Karpas-422 (cell line): ENCODE measurements at regions not wholly inside any gene's neighbourhood (a gene's known extent, or its start where the extent isn't known, plus 50 kb on each side); places are given as distances from the start of the nearest gene placed in this dataset.

Experiments
- DNase-seq: peaks from one replicate; pipeline ENCODE4 v3.0.0-alpha.2; 2015
- H2AFZ ChIP-seq: fragments of 200-600 bp; sonication (generic); 2 replicates; pipeline ENCODE4 v1.6.1; 2014; ENCODE audit warnings: antibody characterized with exemption, low read length, mixed read lengths
- H3K27ac ChIP-seq: fragments of 200-600 bp; sonication (generic); 2 replicates; pipeline ENCODE4 v1.5.1; 2014; ENCODE audit warnings: mild to moderate bottlenecking, low read length, moderate library complexity
- H3K27me3 ChIP-seq: fragments of 200-600 bp; sonication (generic); 2 replicates; pipeline ENCODE4 v1.6.1; 2014; ENCODE audit warnings: low read length, mixed read lengths
- H3K36me3 ChIP-seq: fragments of 200-600 bp; sonication (generic); 2 replicates; pipeline ENCODE4 v1.6.1; 2014; ENCODE audit warnings: low read length, mixed read lengths; ENCODE audit not compliant: insufficient read depth
- H3K4me1 ChIP-seq: fragments of 200-600 bp; sonication (generic); 2 replicates; pipeline ENCODE4 v1.6.1; 2014; ENCODE audit warnings: mild to moderate bottlenecking, low read length, mixed read lengths
- H3K4me2 ChIP-seq: fragments of 200-600 bp; sonication (generic); 2 replicates; pipeline ENCODE4 v1.6.1; 2014; ENCODE audit warnings: low read length, low read depth, mild to moderate bottlenecking; ENCODE audit not compliant: poor library complexity, severe bottlenecking
- H3K4me3 ChIP-seq: fragments of 200-600 bp; sonication (generic); 2 replicates; pipeline ENCODE4 v1.5.1; 2014; ENCODE audit warnings: mild to moderate bottlenecking, antibody characterized with exemption, low read length, mixed read lengths
- H3K79me2 ChIP-seq: fragments of 200-600 bp; sonication (generic); 2 replicates; pipeline ENCODE4 v1.6.1; 2014; ENCODE audit warnings: mild to moderate bottlenecking, low read length, mixed read lengths
- H3K9ac ChIP-seq: fragments of 200-600 bp; sonication (generic); 2 replicates; pipeline ENCODE4 v1.6.0; 2014; ENCODE audit warnings: low read length
- H3K9me2 ChIP-seq: fragments of 200-600 bp; sonication (generic), shearing (Covaris generic); replicated peaks from 2 replicates; pipeline ENCODE4 v1.6.0; 2014; ENCODE audit warnings: mild to moderate bottlenecking, low read length, moderate library complexity; ENCODE audit not compliant: insufficient read depth
- H3K9me3 ChIP-seq: fragments of 300-700, 200-600 bp; sonication (generic); 2 replicates; pipeline ENCODE4 v1.6.1; 2014; ENCODE audit warnings: low read length, mixed read lengths
- H4K20me1 ChIP-seq: fragments of 200-600 bp; sonication (generic); 2 replicates; pipeline ENCODE4 v1.6.1; 2014; ENCODE audit warnings: mild to moderate bottlenecking, antibody characterized with exemption, low read length, low read depth; ENCODE audit not compliant: insufficient read depth

- Histone ChIP-seq H3K79me2 (no peaks in the 10 kb centered on the region), H3K9me2 (no peaks in the 10 kb centered on the region), H3K27me3 (no peaks in the 10 kb centered on the region), H3K27ac (no peak overlapping the region), H3K36me3 (no peaks in the 10 kb centered on the region), H3K9ac (no peak overlapping the region), H3K4me2 (no peak overlapping the region), H2AFZ (no peak overlapping the region), H3K9me3 (no peaks in the 10 kb centered on the region), H4K20me1 (no peaks in the 10 kb centered on the region), H3K4me3 (no peak overlapping the region), H3K4me1 (no peaks in the 10 kb centered on the region)
- DNase-seq: no peak
Observed at GRCh38 chr15:37245358-37245757, 145.0 kb upstream of the MEIS2 start.

GRCh38 chr15:37246065-37246464, 145.7 kb upstream of the MEIS2 start:
- Histone ChIP-seq H4K20me1 (no peaks in the 10 kb centered on the region), H2AFZ (no peak overlapping the region), H3K27me3 (no peaks in the 10 kb centered on the region), H3K36me3 (no peaks in the 10 kb centered on the region), H3K27ac (no peak overlapping the region), H3K4me3 (no peak overlapping the region), H3K4me2 (no peak overlapping the region), H3K9me2 (no peaks in the 10 kb centered on the region), H3K9ac (no peak overlapping the region), H3K79me2 (no peaks in the 10 kb centered on the region), H3K4me1 (no peaks in the 10 kb centered on the region), H3K9me3 (no peaks in the 10 kb centered on the region)
- DNase-seq: no peak

GRCh38 chr15:37246856-37247255, 146.5 kb upstream of the MEIS2 start:
- Histone ChIP-seq H3K27ac (no peak overlapping the region), H4K20me1 (no peaks in the 10 kb centered on the region), H3K9me3 (no peaks in the 10 kb centered on the region), H3K79me2 (no peaks in the 10 kb centered on the region), H3K4me1 (no peaks in the 10 kb centered on the region), H3K36me3 (no peaks in the 10 kb centered on the region), H3K9ac (no peak overlapping the region), H2AFZ (no peak overlapping the region), H3K4me2 (no peak overlapping the region), H3K27me3 (no peaks in the 10 kb centered on the region), H3K9me2 (no peaks in the 10 kb centered on the region), H3K4me3 (no peak overlapping the region)
- DNase-seq: no peak

DNA sequence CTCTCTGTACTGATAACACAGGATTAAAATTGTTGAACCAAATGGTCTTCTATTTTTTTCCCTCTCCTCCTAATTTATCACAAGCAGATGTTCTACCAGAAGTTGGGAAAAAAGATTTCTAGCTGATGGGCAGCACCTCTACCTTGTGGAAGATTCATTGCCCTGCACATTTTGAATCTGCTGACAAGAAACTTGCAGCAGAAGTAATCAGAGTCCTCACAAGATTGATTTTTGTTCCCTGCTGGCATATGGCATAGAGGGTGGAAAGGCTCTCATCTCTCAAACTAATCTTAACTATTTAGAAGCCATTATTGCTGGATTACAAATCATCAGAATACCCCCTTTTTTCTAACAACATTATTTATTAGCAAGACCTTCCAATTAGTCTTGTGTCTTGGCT, 148.9 kb upstream of the MEIS2 start:
- Histone ChIP-seq H3K79me2 (no peaks in the 10 kb centered on the region), H2AFZ (no peak overlapping the region), H3K36me3 (no peaks in the 10 kb centered on the region), H3K9ac (no peak overlapping the region), H3K4me3 (no peak overlapping the region), H3K4me1 (no peaks in the 10 kb centered on the region), H3K9me3 (no peaks in the 10 kb centered on the region), H3K27me3 (no peaks in the 10 kb centered on the region), H4K20me1 (no peaks in the 10 kb centered on the region), H3K4me2 (no peak overlapping the region), H3K27ac (no peak overlapping the region), H3K9me2 (no peaks in the 10 kb centered on the region)
- no peak for DNase-seq

DNA sequence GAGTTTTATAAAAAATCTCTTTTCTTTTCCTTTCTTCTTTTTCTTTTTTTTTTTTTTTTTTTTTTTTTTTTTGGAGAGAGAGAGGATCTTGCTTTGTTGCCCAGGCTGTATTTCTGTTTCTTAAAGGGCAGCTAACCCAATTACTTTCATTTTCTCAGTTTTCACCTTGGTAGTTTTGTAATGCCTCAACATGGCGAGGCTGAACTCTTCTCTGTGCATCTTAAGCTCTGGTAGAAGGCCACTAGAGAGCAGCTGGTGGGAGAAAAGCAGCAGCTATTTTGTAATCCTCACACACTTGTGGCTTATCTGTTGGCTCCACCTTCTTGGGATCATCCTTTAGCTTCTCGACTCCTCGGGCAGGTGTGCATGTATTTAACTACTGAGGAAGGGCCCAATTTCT, 152.2 kb upstream of the MEIS2 start:
- Histone ChIP-seq H3K9ac (no peak overlapping the region), H3K27me3 (no peaks in the 10 kb centered on the region), H3K4me1 (no peaks in the 10 kb centered on the region), H3K36me3 (no peaks in the 10 kb centered on the region), H3K4me2 (no peak overlapping the region), H2AFZ (peak overlapping the region; percentile 12; the same call in 1 of the 2 replicates), H3K9me3 (no peaks in the 10 kb centered on the region), H3K27ac (no peak overlapping the region), H3K9me2 (no peaks in the 10 kb centered on the region), H3K4me3 (no peak overlapping the region), H3K79me2 (no peaks in the 10 kb centered on the region), H4K20me1 (no peaks in the 10 kb centered on the region)
- no peak for DNase-seq

DNA sequence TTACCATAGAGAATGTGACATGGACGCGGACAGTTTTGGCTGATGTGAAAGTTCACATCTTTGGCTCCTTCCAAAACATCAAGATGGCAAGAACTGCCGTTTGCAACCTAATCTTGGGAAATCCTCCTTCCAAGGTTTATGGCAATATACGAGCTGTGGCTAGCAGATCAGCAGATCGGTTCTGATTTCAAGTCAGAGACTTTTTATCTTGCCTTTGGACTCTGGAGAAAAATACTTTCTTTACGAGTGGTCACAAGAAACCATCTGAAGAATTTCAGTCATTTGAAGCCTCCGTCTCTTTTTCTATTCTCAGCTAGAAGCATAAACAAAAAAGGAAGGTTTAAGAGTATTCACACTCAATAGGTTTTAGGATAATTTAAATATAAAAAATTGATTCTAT, 153.5 kb upstream of the MEIS2 start:
- Histone ChIP-seq H3K36me3 (no peaks in the 10 kb centered on the region), H4K20me1 (no peaks in the 10 kb centered on the region)

GRCh38 chr15:37260255-37260654, 159.9 kb upstream of the MEIS2 start:
- no peak for DNase-seq
- H3K4me1 ChIP-seq: no peaks in the 10 kb centered on the region
- no peaks in the 10 kb centered on the region for H3K27me3 ChIP-seq
- H3K9me3 ChIP-seq: no peaks in the 10 kb centered on the region
- H3K9ac ChIP-seq: no peak overlapping the region
- no peaks in the 10 kb centered on the region for H3K36me3 ChIP-seq
- H4K20me1 ChIP-seq: no peaks in the 10 kb centered on the region
- no peaks in the 10 kb centered on the region for H3K9me2 ChIP-seq
- no peak overlapping the region for H3K4me3 ChIP-seq
- no peak overlapping the region for H2AFZ ChIP-seq
- no peak overlapping the region for H3K4me2 ChIP-seq
- no peaks in the 10 kb centered on the region for H3K79me2 ChIP-seq
- no peak overlapping the region for H3K27ac ChIP-seq

More for the DNA sequence above, 153.5 kb upstream of the MEIS2 start:
- Histone ChIP-seq H3K9me3 (no peaks in the 10 kb centered on the region), H3K4me2 (no peak overlapping the region), H3K27me3 (no peaks in the 10 kb centered on the region), H3K4me1 (no peaks in the 10 kb centered on the region), H3K9ac (no peak overlapping the region), H3K4me3 (no peak overlapping the region), H2AFZ (no peak overlapping the region), H3K79me2 (no peaks in the 10 kb centered on the region), H3K9me2 (no peaks in the 10 kb centered on the region), H3K27ac (no peak overlapping the region)
- no peak for DNase-seq

- DNase-seq: no peak
- H3K79me2 ChIP-seq: no peaks in the 10 kb centered on the region
- no peaks in the 10 kb centered on the region for H3K9me3 ChIP-seq
- H4K20me1 ChIP-seq: no peaks in the 10 kb centered on the region
- no peaks in the 10 kb centered on the region for H3K27me3 ChIP-seq
- H3K4me3 ChIP-seq: no peak overlapping the region
- H3K36me3 ChIP-seq: no peaks in the 10 kb centered on the region
- no peaks in the 10 kb centered on the region for H3K9me2 ChIP-seq
- H3K4me1 ChIP-seq: no peaks in the 10 kb centered on the region
- no peak overlapping the region for H2AFZ ChIP-seq
- H3K9ac ChIP-seq: no peak overlapping the region
- H3K27ac ChIP-seq: no peak overlapping the region
- no peak overlapping the region for H3K4me2 ChIP-seq
Observed at GRCh38 chr15:37261685-37262084, 161.3 kb upstream of the MEIS2 start.
